HG03571 (cell line): ENCODE measurements at regions not wholly inside any gene's neighbourhood (a gene's known extent, or its start where the extent isn't known, plus 50 kb on each side); places are given as distances from the start of the nearest gene placed in this dataset.

ENCODE experiments used
- ATAC-seq: cut with Tn5 transposase; IDR thresholded peaks from one replicate; pipeline ENCODE4 v1.9.1; 2021; ENCODE audit not compliant: unreplicated experiment

GRCh38 chr15:96720251-96720650, 389.8 kb downstream of the NR2F2 start:
- ATAC-seq: no peak

GRCh38 chr15:96720656-96721055, 390.2 kb downstream of the NR2F2 start:
- ATAC-seq: no peak

GRCh38 chr15:96728591-96728990, 398.1 kb downstream of the NR2F2 start:
- no peak for ATAC-seq

GRCh38 chr15:96732704-96733103, 402.2 kb downstream of the NR2F2 start:
- no peak for ATAC-seq

GRCh38 chr15:96733721-96734120, 403.2 kb downstream of the NR2F2 start:
- ATAC-seq: no peak

- no peak for ATAC-seq
Observed at GRCh38 chr15:96735632-96736240, 405.2 kb downstream of the NR2F2 start.

GRCh38 chr15:96736384-96736783, 405.9 kb downstream of the NR2F2 start:
- ATAC-seq: no peak

GRCh38 chr15:96737408-96737807, 406.9 kb downstream of the NR2F2 start:
- ATAC-seq: no peak

- no peak for ATAC-seq
Observed at GRCh38 chr15:96746665-96747064, 416.2 kb downstream of the NR2F2 start.

GRCh38 chr15:96747291-96747690, 416.8 kb downstream of the NR2F2 start:
- no peak for ATAC-seq

- ATAC-seq: no peak
Observed at GRCh38 chr15:96750361-96750760, 419.9 kb downstream of the NR2F2 start.

GRCh38 chr15:96756146-96756545, 425.6 kb downstream of the NR2F2 start:
- no peak for ATAC-seq

GRCh38 chr15:96756656-96757055, 426.2 kb downstream of the NR2F2 start:
- no peak for ATAC-seq

GRCh38 chr15:96762566-96762965, 432.1 kb downstream of the NR2F2 start:
- no peak for ATAC-seq

GRCh38 chr15:96764501-96764900, 434.0 kb downstream of the NR2F2 start:
- ATAC-seq: no peak

- no peak for ATAC-seq
Observed at GRCh38 chr15:96764946-96765345, 434.4 kb downstream of the NR2F2 start.

- no peak for ATAC-seq
Observed at GRCh38 chr15:96766366-96766765, 435.9 kb downstream of the NR2F2 start.

- ATAC-seq: no peak
Observed at GRCh38 chr15:96767703-96768434, 437.4 kb downstream of the NR2F2 start.

GRCh38 chr15:96768435-96768789, 437.9 kb downstream of the NR2F2 start:
- no peak for ATAC-seq

- no peak for ATAC-seq
Observed at GRCh38 chr15:96771035-96771434, 440.5 kb downstream of the NR2F2 start.

GRCh38 chr15:96774216-96774615, 443.7 kb downstream of the NR2F2 start:
- ATAC-seq: no peak

- no peak for ATAC-seq
Observed at GRCh38 chr15:96783746-96784145, 453.2 kb downstream of the NR2F2 start.

- no peak for ATAC-seq
Observed at GRCh38 chr15:96790004-96790403, 459.5 kb downstream of the NR2F2 start.
